ENCODE measurements at regions not wholly inside any gene's neighbourhood (a gene's known extent, or its start where the extent isn't known, plus 50 kb on each side); places are given as distances from the start of the nearest gene placed in this dataset.

DNA sequence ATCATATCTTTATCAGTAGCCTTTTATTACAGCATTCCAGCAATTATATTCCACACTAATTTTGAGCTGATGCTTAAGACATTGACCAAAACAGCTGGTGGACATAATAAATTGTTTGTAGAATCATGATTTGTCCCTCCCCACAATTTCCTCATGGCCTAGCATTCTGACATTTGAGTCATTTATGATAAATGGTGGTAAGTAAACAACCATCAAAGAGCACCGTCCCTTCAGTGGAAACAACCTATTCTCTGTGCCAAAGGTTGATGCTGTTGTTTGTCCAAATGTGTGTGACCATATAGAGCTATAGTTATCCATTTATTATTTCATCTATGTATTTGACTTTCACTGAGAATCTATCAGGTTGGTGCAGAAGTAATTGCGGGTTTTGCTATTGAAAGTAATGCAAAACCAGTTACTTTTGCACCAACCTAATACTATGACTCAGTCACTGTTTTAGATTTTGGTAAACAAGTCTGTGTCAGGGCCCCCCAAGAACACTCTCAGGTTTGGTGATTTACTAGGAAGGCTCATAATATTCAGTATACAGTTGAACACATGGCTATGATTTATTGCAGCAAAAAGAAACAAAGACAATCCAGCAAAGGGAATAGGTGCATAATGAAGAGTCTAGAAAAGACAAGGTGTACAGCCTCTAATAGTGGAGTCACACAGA is 608.7 kb upstream of the REG3G start:
- no peak overlapping the region for H3K4me2 ChIP-seq (ENCODE audit: insufficient read depth, low read length)
- no peaks in the 10 kb centered on the region for H3K27me3 ChIP-seq (ENCODE audit: insufficient read depth, low read length)
- no peak overlapping the region for H2AFZ ChIP-seq (ENCODE audit: low read length)
- no peaks in the 10 kb centered on the region for H3K79me2 ChIP-seq (ENCODE audit: insufficient read depth, low read length)
- H3K4me3 ChIP-seq (ENCODE audit: insufficient read depth, low read length) = no peak overlapping the region
- H3K36me3 ChIP-seq (ENCODE audit: insufficient read depth, low read length) = no peaks in the 10 kb centered on the region
- no peak for DNase-seq (ENCODE audit: insufficient read length, low spot score, missing footprints)
- no peaks in the 10 kb centered on the region for H4K20me1 ChIP-seq (ENCODE audit: insufficient read depth, low read length)
- peaks cover 3% of the 10 kb centered on the region for H3K9me3 ChIP-seq (ENCODE audit: low read depth, low read length)
- H3K4me1 ChIP-seq (ENCODE audit: insufficient read depth, low read length) = no peaks in the 10 kb centered on the region
- H3K27ac ChIP-seq (ENCODE audit: low read depth, low read length) = no peak overlapping the region
- TF ChIP-seq, protein P1, sequence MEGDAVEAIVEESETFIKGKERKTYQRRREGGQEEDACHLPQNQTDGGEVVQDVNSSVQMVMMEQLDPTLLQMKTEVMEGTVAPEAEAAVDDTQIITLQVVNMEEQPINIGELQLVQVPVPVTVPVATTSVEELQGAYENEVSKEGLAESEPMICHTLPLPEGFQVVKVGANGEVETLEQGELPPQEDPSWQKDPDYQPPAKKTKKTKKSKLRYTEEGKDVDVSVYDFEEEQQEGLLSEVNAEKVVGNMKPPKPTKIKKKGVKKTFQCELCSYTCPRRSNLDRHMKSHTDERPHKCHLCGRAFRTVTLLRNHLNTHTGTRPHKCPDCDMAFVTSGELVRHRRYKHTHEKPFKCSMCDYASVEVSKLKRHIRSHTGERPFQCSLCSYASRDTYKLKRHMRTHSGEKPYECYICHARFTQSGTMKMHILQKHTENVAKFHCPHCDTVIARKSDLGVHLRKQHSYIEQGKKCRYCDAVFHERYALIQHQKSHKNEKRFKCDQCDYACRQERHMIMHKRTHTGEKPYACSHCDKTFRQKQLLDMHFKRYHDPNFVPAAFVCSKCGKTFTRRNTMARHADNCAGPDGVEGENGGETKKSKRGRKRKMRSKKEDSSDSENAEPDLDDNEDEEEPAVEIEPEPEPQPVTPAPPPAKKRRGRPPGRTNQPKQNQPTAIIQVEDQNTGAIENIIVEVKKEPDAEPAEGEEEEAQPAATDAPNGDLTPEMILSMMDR (IDR thresholded peaks at IDR 0.05; ENCODE audit: extremely low read depth, low read depth, low read length) = no peak

DNA sequence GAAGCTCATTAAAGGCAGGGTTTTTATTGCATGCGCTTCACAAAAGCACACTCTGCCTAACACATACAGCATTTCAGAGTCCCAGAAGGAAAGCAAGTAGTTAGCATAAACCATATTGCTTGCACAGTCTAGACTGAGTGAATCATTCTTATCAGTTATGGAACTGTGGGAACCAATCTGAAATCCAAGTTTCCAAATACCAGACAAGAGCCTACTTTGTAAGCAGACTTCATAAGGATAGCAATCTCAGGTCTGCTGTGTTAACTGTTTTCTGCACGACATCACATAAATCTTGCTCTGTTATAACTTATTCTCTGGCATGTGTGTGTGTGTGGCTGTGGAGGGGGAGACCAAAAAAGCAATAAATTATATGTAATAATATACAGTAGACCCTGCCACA is 608.1 kb upstream of the REG3G start:
- Histone ChIP-seq H2AFZ (ENCODE audit: low read length) (no peak overlapping the region), H3K4me2 (ENCODE audit: insufficient read depth, low read length) (no peak overlapping the region), H3K27me3 (ENCODE audit: insufficient read depth, low read length) (no peaks in the 10 kb centered on the region), H3K4me1 (ENCODE audit: insufficient read depth, low read length) (no peaks in the 10 kb centered on the region), H3K27ac (ENCODE audit: low read depth, low read length) (no peak overlapping the region), H3K9me3 (ENCODE audit: low read depth, low read length) (peaks cover 3% of the 10 kb centered on the region), H4K20me1 (ENCODE audit: insufficient read depth, low read length) (no peaks in the 10 kb centered on the region), H3K4me3 (ENCODE audit: insufficient read depth, low read length) (no peak overlapping the region), H3K36me3 (ENCODE audit: insufficient read depth, low read length) (no peaks in the 10 kb centered on the region), H3K79me2 (ENCODE audit: insufficient read depth, low read length) (no peaks in the 10 kb centered on the region)
- TF ChIP-seq, protein P1 (IDR thresholded peaks at IDR 0.05; ENCODE audit: extremely low read depth, low read depth, low read length) = no peak
- no peak for DNase-seq (ENCODE audit: insufficient read length, low spot score, missing footprints)

DNA sequence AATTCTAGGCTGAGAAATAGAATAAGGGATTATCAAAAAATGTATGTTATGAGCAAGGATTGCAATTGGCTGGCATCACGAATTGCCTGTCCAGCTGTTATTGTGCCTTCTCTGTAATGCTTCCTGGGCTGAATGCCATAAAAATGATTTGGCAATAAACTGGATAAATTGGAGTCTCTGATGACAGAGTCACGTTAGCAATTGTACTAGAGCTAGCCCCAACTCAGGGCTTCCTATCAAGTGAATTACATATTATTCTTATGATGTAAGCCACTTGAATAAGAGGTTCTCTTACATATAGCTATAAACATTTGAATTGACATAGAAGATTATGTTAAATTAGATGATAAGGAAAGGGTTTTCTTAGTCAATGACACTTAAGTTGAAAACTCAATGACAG is 607.5 kb upstream of the REG3G start:
- H3K4me2 ChIP-seq (ENCODE audit: insufficient read depth, low read length) = no peak overlapping the region
- H3K27ac ChIP-seq (ENCODE audit: low read depth, low read length) = no peak overlapping the region
- peaks cover 3% of the 10 kb centered on the region for H3K9me3 ChIP-seq (ENCODE audit: low read depth, low read length)
- TF ChIP-seq, protein P1 (IDR thresholded peaks at IDR 0.05; ENCODE audit: extremely low read depth, low read depth, low read length) = no peak
- no peaks in the 10 kb centered on the region for H4K20me1 ChIP-seq (ENCODE audit: insufficient read depth, low read length)
- no peak overlapping the region for H2AFZ ChIP-seq (ENCODE audit: low read length)
- DNase-seq (ENCODE audit: insufficient read length, low spot score, missing footprints) = no peak
- no peaks in the 10 kb centered on the region for H3K36me3 ChIP-seq (ENCODE audit: insufficient read depth, low read length)
- no peaks in the 10 kb centered on the region for H3K4me1 ChIP-seq (ENCODE audit: insufficient read depth, low read length)
- H3K27me3 ChIP-seq (ENCODE audit: insufficient read depth, low read length) = no peaks in the 10 kb centered on the region
- H3K79me2 ChIP-seq (ENCODE audit: insufficient read depth, low read length) = no peaks in the 10 kb centered on the region
- no peak overlapping the region for H3K4me3 ChIP-seq (ENCODE audit: insufficient read depth, low read length)

DNA sequence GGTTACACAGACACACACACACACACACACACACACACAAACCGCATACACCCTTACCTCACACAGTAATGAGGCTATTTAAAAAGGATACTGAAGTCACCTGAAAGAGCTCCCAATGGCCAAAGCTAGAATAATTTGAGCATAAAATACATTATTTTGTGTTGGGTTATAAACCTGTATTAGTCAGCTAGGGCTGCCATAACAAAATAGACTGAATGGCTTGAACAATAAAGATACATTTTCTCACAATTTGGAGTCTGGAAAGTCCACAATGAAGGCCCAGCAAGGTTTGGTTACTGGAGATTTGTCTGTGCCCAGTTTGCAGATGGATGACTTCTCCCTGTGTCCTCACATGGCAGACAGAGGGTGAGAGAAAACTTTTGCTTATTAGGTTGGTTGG is 605.4 kb upstream of the REG3G start:
- H3K27me3 ChIP-seq (ENCODE audit: insufficient read depth, low read length) = no peaks in the 10 kb centered on the region
- no peak for DNase-seq (ENCODE audit: insufficient read length, low spot score, missing footprints)

More for the DNA sequence above, 605.4 kb upstream of the REG3G start:
- Histone ChIP-seq H3K27ac (ENCODE audit: low read depth, low read length) (no peak overlapping the region), H3K4me3 (ENCODE audit: insufficient read depth, low read length) (no peak overlapping the region), H3K9me3 (ENCODE audit: low read depth, low read length) (peaks cover 3% of the 10 kb centered on the region), H3K36me3 (ENCODE audit: insufficient read depth, low read length) (no peaks in the 10 kb centered on the region), H3K4me1 (ENCODE audit: insufficient read depth, low read length) (no peaks in the 10 kb centered on the region), H4K20me1 (ENCODE audit: insufficient read depth, low read length) (no peaks in the 10 kb centered on the region), H2AFZ (ENCODE audit: low read length) (no peak overlapping the region), H3K79me2 (ENCODE audit: insufficient read depth, low read length) (no peaks in the 10 kb centered on the region), H3K4me2 (ENCODE audit: insufficient read depth, low read length) (no peak overlapping the region)
- TF ChIP-seq, protein P1 (IDR thresholded peaks at IDR 0.05; ENCODE audit: extremely low read depth, low read depth, low read length) = no peak
